ENCODE measurements at regions not wholly inside any gene's neighbourhood (a gene's known extent, or its start where the extent isn't known, plus 50 kb on each side); places are given as distances from the start of the nearest gene placed in this dataset.

DNA sequence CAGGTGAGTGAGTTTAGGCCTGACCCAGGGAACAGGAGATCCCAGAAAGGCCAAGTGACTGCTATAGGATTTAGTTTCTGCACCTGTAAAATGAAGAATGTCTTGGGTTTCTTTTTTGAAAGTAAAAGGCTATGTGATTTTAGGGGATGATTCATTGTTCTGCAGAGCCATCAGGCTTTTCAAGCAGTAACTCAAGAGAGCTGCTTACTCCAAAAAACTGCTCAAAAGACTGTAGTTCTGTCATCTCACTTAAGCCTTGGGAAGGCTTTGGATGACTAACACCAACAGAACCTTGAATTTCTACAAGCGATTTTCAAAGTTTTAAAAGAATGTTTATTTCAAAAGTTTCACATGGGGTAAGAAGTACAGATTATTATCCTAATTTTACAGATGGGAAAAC lies 165.1 kb downstream of the HAUS1 start:
- DNase-seq, result no peak

DNA sequence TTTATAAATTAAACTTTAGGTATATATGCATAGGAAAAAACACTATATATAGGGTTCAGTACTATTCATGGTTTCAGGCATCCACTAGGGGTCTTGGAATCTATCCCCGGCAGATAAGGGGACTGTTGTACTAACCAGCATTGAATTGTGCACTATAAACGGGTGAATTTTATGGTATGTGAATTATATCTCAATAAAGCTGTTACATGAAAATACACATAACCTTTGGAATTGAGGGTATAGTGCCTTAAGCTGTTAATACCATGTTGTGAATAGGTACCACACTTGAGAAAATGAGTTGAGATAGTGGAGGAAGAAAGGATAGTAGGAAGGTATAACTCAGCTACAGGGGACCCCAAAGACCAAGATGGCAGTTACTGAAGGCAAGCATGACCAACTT lies 167.3 kb downstream of the HAUS1 start:
- DNase-seq, result no peak

DNA sequence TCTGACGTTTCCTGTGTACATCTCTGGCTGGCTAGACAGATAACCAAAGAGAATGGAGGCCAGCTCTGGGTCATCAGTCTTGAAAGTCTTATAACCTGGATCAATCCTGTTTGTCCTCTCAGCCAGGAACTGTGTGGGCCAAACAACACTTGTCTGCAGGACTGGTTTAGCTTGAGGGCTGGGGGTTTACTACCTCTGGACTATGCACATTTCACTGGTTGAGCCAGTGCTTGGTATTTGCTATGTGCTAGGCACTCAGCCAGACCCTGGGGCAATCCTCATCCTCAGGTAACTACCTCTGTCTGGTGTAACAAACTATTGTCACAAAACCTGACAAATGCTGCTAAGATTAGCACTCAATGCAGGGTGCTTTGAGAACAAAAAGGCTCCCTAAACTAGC lies 169.7 kb downstream of the HAUS1 start:
- no peak for DNase-seq

DNA sequence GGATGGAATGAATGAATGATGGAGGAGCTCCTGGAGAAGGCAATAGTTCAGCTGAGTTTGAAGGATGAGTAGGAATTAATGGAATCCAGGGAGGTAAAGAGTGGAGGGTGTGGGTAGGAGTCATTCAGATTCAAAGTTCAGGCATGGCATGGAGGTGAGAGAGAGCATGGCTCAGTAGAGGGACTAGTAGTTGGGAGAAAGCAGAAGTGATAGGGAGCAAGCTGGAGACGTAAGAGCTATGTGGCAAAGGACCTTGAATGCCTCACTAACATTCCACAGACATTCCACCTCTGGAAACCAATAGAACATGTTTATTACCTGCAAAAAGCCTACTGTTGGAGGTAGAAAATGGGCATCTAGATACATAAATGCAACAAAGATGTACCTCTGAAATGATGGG lies 170.1 kb downstream of the HAUS1 start:
- DNase-seq, result no peak

DNA sequence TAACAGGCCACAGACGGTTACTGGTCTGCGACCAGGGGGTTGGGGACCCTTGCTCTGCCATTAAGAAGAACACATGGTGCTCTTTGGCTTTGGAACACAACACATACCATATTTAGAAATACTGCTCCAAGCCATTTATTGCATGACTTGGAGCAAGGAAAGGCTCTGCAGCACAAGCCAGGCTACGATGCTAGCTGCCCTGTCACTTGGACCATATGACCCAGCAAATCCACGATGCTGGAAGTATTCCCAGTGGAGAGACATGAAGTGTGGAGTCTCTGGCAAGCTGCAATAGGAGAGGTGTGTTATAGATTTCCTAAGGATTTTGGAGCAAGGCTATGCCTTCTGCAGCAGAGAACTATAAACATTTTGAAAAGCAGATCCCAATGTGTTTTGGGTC lies 171.2 kb downstream of the HAUS1 start:
- DNase-seq, result no peak

DNA sequence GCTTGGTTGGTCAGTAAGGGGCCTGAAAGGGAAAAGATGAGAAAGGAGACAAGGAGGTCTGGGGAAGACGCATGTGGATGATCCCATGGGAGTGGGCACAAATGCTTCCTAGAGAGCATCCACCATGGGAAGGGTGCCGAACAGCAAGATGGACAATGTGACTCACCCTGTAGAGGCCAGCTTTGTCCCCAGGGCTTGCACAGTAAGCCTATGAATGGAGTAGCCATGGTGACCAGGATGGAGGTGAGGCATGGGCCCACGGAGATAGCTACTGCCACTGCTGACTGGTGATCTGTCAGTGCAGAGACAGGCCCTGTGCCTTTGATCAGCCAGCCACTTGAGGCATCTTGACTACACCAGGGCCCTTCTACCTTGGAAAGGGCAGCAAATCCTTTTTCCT lies 172.6 kb downstream of the HAUS1 start:
- DNase-seq, result no peak

DNA sequence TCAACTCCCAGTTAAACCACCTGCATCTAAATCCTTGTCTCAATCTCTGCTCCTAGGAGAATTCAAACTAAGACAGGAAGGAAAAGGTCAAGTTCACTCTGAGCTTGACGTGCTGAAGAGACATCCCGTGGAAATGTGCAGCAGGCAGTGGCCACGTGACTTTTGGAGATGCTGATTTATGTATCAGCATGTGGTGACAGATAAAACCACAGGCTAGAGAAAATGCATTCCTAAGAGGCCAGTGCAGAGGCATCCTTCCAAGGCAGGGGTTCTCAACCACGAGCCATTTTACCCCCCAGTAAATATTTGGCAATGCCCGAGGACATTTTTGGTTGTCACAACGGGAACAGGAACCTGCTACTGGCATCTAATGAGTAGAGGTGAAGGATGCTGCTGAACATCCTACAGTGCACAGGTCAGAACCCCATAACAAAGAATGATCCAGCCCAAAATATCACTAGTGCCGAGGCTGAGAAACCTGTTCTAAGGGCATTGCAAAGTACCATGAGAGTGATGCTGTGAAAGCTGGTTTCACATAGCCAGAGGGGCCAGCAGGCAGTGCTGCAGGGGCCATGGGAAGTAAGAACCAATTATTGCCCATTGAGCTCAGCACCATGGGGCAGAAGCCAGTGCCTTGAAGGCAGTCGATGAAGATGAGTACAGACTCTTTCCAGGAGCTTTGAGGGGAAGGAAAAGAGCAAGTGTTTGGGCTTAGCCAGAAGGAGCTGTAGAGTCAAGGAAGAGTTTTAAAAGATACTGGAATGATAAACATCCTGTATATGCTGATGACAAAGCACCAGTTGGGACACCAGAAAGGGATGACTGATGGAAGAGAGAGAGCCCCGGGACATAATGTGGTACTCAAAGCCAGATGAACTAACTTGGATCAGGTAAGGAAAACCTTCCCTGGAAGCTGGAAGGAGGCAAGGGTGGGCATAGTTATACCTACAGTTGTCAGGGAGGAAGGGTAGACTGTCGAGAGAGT lies 174.6 kb downstream of the HAUS1 start:
- DNase-seq, result no peak

DNA sequence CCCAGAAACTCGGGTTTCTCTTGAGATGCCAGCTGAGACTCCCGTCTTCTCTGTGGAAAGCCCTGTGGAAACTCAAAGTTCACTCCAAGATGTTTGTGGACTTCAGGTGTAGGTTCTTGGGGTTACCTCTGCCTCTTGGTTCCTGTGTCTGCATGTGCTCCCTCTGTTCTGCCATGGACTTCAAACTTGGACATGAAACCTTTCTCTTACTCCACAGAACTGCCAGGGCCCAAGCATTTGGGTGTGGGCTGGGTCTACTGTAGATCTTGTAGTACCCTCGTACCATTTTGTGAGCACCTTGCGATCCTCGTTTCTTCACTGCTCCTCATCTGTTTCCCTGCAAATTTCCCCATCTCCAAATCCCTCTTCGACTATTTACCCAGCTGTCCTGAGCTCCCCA lies 175.5 kb downstream of the HAUS1 start:
- DNase-seq, result no peak

DNA sequence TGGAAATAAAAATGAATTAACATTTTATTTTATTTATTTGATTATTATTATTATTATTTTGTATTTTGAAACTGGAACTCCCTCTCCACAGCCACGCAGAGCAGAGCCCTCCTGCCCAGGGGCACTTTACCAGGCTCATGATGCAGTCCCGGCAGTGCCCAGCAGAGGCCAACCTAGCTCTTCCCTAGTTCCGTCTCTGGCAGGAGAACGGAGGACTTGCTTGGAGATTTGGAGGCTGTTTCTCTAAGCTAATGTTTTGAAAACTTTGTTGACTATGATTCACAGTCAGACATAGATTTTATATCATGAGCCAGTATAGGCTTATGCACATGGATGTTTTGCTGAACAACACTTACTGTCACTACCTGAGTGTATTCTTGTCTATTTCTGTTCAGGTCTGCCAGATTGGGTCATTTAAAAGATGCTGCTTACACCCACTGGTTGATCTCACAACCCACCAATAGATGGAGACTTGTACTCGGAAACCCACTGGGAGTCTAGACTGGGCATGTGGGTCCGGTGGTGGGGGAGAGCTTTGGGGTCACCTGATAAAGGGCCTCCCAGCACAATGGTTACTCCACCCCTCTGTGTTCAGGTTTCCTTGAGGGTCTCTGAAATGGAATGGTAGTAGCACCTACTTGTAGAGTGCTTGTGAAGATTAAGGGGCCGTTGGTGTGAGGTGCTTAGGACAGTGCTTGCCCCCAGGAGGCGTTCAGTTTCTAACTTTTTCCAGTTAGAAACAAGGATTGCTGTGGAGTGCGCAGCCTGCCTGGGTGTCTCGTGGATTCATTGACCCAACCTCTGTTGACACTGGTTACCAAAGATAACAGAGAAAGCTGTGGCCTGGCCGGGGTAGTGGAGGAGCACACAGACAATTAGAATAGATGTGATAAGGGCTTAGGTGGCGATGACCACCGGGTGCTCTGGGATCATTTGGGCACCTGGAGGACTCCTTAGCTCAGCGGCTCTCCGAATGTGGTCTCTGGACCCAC lies 177.3 kb downstream of the HAUS1 start:
- DNase-seq, result peak; percentile 62

DNA sequence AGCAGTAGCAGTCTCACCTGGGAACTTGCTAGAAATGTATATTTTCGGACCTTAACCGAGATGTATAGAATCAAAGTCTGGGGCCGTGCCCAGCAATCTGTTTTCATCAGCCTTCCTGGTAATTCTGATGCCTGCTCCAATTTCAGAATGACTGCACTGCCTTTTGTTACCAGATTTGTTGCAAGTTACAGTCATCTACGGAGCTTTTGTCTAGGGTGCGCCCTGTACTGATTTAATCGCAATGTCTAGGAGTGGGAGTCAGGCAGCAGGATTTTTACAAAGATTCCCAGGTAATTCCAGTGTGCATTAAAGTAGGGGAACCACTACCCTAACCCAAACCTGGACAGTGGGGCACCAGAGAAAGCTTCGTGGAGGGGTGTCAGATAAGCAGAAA lies 178.0 kb downstream of the HAUS1 start:
- no peak for DNase-seq

DNA sequence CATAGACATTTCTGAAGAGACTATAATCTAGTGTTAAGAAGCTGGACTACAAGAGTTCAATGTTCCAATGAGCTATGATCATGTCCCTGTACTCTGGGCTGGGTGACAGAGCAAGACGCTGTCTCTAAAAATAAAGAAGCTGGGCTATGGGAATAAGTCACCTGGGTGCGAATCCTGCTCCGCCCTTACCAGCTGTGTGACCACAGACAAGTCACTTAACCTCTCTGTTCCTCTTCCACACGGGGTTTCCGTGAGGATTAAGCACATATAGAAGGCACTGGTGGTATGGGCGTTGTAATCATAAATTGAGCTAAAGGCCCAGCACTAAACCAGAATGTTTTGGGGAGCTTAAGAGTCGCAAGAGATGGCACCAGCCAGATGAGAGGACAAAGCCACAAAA lies 178.5 kb downstream of the HAUS1 start:
- DNase-seq, result no peak

DNA sequence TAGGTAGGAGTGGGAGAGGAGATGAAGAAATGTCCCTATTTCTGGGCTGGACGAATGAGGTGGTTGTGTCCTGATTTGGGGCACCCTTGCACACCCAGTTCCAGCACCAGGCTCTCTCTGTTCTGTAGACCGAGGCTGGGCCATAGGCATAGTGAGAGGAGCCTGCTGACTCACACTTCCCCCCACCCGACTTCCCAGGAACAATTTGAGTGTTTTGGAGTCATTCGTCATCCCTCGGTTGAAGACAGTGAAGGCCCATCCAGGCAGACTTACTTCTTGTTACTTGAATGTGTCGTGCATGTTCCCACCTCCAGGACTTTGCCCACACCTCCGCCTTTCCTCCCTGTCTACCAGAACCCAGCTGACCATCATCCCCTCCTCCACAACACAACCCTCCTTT lies 179.1 kb downstream of the HAUS1 start:
- DNase-seq, result no peak

DNA sequence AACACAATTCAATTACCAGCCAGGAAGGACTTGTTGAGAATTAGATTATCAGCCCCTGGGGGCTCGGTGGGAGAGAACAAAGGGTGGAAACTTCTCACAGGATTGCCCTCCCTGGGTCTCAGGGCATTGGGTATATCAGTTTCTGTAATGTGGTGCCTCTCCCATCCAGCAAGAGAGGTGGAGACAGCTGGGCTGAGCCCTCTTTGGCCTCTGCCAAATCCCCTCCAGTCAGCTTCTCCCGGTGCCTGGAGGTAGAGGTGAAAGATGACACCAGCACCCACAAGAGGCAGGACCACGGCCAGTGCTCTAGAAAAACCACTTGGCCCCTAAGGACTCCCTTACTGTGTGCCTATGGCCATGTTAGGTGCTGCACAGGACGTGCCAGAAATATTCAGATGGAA lies 179.7 kb downstream of the HAUS1 start:
- DNase-seq, result peak; percentile 56

DNA sequence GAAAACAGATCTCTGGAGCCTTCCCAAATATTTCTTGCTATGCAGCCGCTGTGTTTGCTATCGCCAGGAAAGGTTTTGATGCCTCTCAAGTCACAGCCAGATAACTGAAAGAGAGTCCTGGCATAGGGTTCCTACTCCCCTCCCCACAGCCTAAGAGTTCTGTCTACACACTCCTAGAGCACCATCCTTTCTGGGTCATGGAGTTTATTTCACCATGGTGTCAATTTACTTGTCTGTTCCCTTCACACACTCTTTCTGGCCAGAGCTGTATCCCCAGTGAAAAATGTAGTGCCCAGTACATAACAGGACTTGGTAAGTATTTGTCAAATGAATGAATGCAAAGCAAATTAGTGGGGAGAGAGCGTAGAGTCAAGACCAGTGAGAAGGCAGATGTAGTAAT lies 185.3 kb downstream of the HAUS1 start:
- DNase-seq, result no peak

DNA sequence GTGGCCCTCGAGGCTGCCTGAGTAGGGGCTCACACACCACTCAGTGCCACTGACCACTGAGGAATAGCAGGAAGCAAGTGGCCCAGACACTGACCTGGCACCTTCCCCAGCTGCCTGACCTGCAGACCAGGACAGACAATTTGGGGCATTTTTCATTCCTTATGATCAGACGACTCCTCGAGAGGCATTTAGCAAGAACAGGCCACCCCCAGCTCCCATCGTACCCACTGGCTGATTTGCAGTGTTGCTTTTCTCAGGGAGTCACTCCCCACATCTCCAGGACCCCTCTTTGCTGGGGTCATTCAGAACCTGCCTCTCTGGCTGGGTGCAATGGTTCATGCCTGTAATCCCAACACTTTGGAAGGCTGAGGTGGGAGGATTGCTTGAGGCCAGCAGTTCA lies 185.7 kb downstream of the HAUS1 start:
- no peak for DNase-seq

DNA sequence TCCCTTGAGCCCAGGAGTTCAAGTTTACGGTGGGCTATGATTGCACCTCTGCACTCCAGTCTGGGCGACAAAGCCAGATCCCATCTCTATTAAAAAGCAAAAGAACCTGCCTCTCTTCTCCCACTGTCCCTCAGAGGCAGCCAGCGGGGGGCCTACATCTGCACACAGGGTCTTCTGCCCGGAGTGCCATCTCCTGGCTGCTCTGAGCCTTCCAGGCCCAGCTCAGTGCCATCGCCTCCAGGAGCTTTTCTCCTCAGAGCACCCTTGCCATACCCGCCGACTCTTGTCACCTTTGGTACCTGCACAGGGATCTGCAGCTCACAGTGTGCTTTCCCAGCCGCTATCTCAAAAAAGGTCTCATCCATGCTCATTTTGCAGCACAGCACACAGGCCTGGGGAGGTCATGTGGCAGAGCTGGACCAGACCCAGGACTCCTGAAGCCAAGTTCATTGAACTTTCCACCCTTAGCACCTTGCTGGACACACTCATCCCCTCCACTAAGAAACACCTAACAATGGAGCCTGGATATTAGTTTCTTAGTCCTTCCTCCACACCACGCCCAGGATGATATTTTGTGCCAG lies 186.3 kb downstream of the HAUS1 start:
- DNase-seq, result no peak

DNA sequence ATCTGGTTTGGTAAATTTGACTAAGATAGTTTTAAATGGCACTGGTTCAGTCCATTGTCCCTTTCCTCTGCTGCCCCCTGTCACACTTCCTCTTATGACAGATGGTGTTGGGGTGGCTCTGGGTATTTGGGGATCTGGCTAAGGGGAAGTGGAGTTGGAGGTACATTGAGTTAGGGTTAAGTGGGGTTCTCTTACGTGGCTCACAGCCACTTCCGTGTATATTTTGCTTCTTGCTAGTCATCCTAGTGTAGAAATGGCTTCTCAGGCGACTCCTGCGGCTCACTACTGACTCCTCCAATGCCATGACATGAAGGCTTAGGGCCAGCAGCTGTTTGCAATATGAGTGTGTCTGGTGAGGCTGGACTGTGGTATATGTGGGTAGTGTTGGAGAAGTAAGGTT lies 187.0 kb downstream of the HAUS1 start:
- DNase-seq, result no peak

DNA sequence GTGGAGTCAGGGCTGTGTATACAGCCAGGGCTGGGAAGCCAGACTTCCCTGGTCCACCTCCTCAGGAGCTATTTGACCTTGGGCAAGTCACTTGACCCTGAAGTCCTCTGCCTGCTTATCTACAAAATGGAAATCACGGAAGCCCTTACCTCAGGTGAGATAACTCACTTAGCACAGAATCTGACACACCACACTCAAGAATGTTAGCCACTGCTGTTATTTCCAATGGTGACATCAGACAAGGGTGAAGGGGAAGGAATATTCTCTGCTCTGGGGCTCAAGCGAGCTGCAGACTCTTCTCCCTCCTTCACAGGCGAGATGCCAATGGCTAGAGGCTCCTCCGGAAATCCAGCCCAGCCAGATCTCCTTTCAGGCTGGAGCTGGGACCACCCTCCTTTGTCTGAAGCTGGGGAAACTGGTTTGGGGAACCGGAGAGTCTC lies 189.6 kb downstream of the HAUS1 start:
- no peak for DNase-seq

DNA sequence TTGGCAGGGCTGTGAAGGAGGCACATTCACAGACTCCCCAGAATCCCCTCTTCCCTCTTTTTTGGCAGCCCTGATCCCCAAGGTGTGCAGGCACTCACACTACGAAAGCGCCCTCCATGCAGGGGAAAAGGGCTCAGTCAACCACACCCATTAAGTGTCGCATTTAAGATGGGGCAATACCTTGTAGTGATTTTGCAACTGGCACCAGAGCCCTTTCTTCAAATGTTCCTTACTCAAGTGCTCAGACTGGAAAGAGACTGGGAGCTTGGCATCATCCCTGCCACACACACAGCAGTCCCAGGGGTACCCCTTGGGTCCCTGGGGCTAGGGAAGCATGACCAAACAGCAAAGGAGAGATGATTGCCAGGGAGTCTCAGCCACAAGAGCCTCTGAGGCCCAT lies 190.1 kb downstream of the HAUS1 start:
- no peak for DNase-seq

DNA sequence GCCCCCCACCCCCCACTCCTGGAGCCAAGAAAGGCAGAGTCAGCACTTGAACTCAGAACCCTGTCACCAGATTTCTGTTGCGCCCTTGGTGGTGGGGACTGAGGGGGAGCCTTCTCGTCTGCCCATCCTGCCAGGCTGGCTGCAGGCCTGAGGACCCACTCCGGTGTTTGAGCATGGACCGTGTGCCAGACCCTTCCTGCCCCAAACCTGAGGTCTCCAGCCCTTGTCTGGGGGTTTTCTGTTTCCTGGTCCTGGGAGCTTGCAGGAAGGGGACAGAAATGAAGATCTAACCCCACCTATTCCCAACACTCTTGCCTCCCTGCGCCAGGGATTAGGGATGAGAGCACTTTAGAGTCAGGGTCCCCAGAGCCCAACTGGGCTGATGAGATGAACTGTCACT lies 190.6 kb downstream of the HAUS1 start:
- DNase-seq, result no peak

DNA sequence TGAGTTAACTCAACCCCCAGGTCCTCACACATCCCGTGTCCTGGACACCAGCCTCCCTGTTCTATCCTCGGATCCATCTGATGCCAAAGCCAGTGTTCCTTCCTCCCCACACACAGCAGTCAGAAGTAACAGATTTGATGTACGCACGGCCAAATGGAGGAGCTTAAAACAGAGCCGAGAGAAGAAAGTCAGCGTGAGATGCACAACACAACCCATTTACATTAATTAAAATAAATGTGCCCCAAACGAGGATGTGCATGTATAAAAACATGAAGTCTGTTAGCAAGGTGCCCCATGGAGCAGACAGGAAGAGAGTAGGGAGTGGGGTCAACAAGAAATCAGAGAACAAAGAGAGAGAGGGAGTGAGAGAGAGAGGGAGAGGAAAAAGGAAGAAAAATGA lies 191.2 kb downstream of the HAUS1 start:
- DNase-seq, result no peak

DNA sequence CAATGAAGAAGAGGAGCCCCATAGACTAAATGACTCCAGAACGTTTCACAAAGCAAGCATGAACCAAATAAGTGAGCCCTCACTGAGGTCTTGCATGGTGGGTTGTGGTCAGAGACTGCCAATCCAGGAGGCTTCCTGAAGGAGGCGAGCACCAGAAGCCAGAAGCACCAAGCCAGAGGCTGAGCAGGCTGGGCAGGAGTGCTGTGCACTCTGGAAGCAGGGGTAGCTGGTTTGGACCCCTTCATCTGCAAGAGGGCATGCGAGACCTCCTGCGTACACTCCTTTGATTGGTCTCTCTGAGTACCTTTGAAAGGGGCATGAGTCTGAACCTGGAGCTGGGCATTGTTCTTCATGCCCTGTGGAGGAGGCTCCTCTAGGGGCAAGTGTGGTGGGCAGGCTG lies 192.5 kb downstream of the HAUS1 start:
- no peak for DNase-seq

DNA sequence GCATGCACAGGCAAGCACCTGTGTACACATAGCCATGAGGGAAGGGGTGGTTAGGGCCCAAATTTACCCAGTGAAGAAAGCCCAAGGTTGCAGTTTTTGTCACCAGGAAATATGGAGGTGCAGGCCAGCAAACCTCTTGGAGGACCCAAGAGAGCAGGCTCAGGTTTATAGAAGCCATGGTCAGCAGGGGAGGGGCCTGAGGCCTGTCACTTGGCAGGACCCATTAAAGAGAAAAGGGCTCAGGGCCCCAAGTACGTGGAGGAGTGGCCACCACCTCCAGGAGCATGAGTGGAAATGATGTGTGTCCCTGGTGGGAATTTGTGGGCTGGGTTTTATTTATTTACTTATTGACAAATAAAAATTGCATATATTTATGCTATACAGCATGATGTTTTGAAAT lies 192.9 kb downstream of the HAUS1 start:
- DNase-seq, result no peak
